WTC11 (cell line): ENCODE measurements at regions not wholly inside any gene's neighbourhood (a gene's known extent, or its start where the extent isn't known, plus 50 kb on each side); places are given as distances from the start of the nearest gene placed in this dataset.

Source experiments
- ATAC-seq: fragments of 200-7000 bp; cut with Tn5 transposase; 2 replicates; pipeline ENCODE4 v1.10.0; 2021; ENCODE audit warnings: mild to moderate bottlenecking, moderate library complexity
- CTCF ChIA-PET: fragments of 300-600 bp; sonication (Branson Sonifier 250); formaldehyde crosslinking; loops from one replicate; lab custom pipeline; 2021; ENCODE audit warnings: antibody characterized with exemption; lab: Charles Lee
- POLR2A ChIA-PET: fragments of 350-600 bp; sonication (Branson Sonifier 250); formaldehyde crosslinking; loops from one replicate; lab custom pipeline; 2021; ENCODE audit warnings: antibody characterized with exemption; lab: Charles Lee
- DNase-seq: peaks from one replicate; pipeline ENCODE4 v3.0.0; 2021; ENCODE audit warnings: low spot score
- H3K27ac Mint-ChIP-seq: 2 replicates; pipeline ENCODE4 v1.8.0; 2021; ENCODE audit warnings: mixed read lengths
- H3K27me3 Mint-ChIP-seq: 2 replicates; pipeline ENCODE4 v1.8.0; 2021; ENCODE audit warnings: low read depth, mild to moderate bottlenecking, moderate library complexity, mixed read lengths
- H3K36me3 Mint-ChIP-seq: 2 replicates; pipeline ENCODE4 v1.8.0; 2021; ENCODE audit warnings: mixed read lengths
- H3K4me1 Mint-ChIP-seq: 2 replicates; pipeline ENCODE4 v1.8.0; 2022; ENCODE audit warnings: mixed read lengths
- H3K4me3 Mint-ChIP-seq: 2 replicates; pipeline ENCODE4 v1.8.0; 2021; ENCODE audit warnings: mild to moderate bottlenecking, moderate library complexity, mixed read lengths
- H3K9me3 Mint-ChIP-seq: 2 replicates; pipeline ENCODE4 v1.8.0; 2021; ENCODE audit warnings: mixed read lengths
- ARID4B ChIP-seq: sonication (generic); formaldehyde crosslinking; IDR thresholded peaks from 2 replicates; pipeline ENCODE4 v1.8.0; 2023; ENCODE audit warnings: missing genetic modification reagents, mild to moderate bottlenecking, borderline replicate concordance
- ATF1 ChIP-seq: sonication (generic); formaldehyde crosslinking; IDR thresholded peaks from 2 replicates; pipeline ENCODE4 v1.8.1; 2023; ENCODE audit warnings: mild to moderate bottlenecking, moderate library complexity, missing genetic modification reagents
- CREM ChIP-seq: sonication (generic); formaldehyde crosslinking; IDR thresholded peaks from 2 replicates; pipeline ENCODE4 v1.8.1; 2022; ENCODE audit warnings: mild to moderate bottlenecking, missing genetic modification reagents, moderate library complexity
- EMX1 ChIP-seq: fragments of 250-450 bp; sonication (Bioruptor Pico); IDR thresholded peaks from 2 replicates; pipeline ENCODE4 v1.8.0; 2021; ENCODE audit warnings: mild to moderate bottlenecking
- FOXP1 ChIP-seq: sonication (generic); formaldehyde crosslinking; IDR thresholded peaks from 2 replicates; pipeline ENCODE4 v1.8.0; 2022; ENCODE audit warnings: missing genetic modification reagents, mild to moderate bottlenecking, moderate library complexity, borderline replicate concordance
- KAT7 ChIP-seq: sonication (generic); formaldehyde crosslinking; IDR thresholded peaks from 2 replicates; pipeline ENCODE4 v1.8.1; 2023; ENCODE audit warnings: missing genetic modification reagents, mild to moderate bottlenecking, borderline replicate concordance
- NR1H2 ChIP-seq: sonication (generic); formaldehyde crosslinking; IDR thresholded peaks from 2 replicates; pipeline ENCODE4 v1.9.0; 2021; ENCODE audit warnings: mild to moderate bottlenecking, moderate library complexity, missing genetic modification reagents
- RELA ChIP-seq: sonication (generic); formaldehyde crosslinking; IDR thresholded peaks from 2 replicates; pipeline ENCODE4 v1.8.1; 2022; ENCODE audit warnings: missing genetic modification reagents, mild to moderate bottlenecking, borderline replicate concordance
- SOX15 ChIP-seq: fragments of 250-450 bp; sonication (Bioruptor Pico); IDR thresholded peaks from 2 replicates; pipeline ENCODE4 v1.9.0; 2021; ENCODE audit warnings: mild to moderate bottlenecking
- TCF7 ChIP-seq: sonication (generic); formaldehyde crosslinking; IDR thresholded peaks from 2 replicates; pipeline ENCODE4 v1.8.0; 2022; ENCODE audit warnings: mild to moderate bottlenecking, low read depth, missing genetic modification reagents, moderate library complexity
- ZBTB21 ChIP-seq: sonication (generic); formaldehyde crosslinking; IDR thresholded peaks from 2 replicates; pipeline ENCODE4 v1.8.1; 2023; ENCODE audit warnings: mild to moderate bottlenecking, missing genetic modification reagents, borderline replicate concordance
- ZBTB43 ChIP-seq: sonication (generic); formaldehyde crosslinking; IDR thresholded peaks from 2 replicates; pipeline ENCODE4 v1.8.1; 2023; ENCODE audit warnings: mild to moderate bottlenecking, missing genetic modification reagents
- ZNF121 ChIP-seq: sonication (generic); formaldehyde crosslinking; IDR thresholded peaks from 2 replicates; pipeline ENCODE4 v1.8.0; 2023; ENCODE audit warnings: missing genetic modification reagents
- ZNF671 ChIP-seq: fragments of 250-450 bp; sonication (Bioruptor Pico); IDR thresholded peaks from 2 replicates; pipeline ENCODE4 v1.8.0; 2021; ENCODE audit warnings: mild to moderate bottlenecking
- TF ChIP-seq, protein P1 (sequence below): sonication (generic); formaldehyde crosslinking; IDR thresholded peaks from 2 replicates; pipeline ENCODE4 v1.8.0; 2023; ENCODE audit warnings: missing genetic modification reagents
- TF ChIP-seq, protein P2 (sequence below): fragments of 250-450 bp; sonication (Bioruptor Pico); IDR thresholded peaks from 2 replicates; pipeline ENCODE4 v1.9.0; 2021; ENCODE audit warnings: mild to moderate bottlenecking
- TF ChIP-seq, protein P3 (sequence below): sonication (generic); formaldehyde crosslinking; IDR thresholded peaks from 2 replicates; pipeline ENCODE4 v1.8.1; 2023; ENCODE audit warnings: mild to moderate bottlenecking, missing genetic modification reagents
- TF ChIP-seq, protein P4 (sequence below): sonication (generic); formaldehyde crosslinking; IDR thresholded peaks from 2 replicates; pipeline ENCODE4 v1.8.1; 2023; ENCODE audit warnings: mild to moderate bottlenecking, missing genetic modification reagents, moderate library complexity

- H3K36me3 Mint-ChIP-seq: no peaks in the 10 kb centered on the region
- ChIA-PET CTCF (no interaction called here), POLR2A (no interaction called here)
- no peak for ATAC-seq
- H3K27me3 Mint-ChIP-seq: peaks cover 16% of the 10 kb centered on the region
- H3K4me3 Mint-ChIP-seq: no peak overlapping the region
- TF ChIP-seq ARID4B (CRISPR knock-in tag) (no peak), ZBTB21 (no peak)
- TF ChIP-seq, protein P1, sequence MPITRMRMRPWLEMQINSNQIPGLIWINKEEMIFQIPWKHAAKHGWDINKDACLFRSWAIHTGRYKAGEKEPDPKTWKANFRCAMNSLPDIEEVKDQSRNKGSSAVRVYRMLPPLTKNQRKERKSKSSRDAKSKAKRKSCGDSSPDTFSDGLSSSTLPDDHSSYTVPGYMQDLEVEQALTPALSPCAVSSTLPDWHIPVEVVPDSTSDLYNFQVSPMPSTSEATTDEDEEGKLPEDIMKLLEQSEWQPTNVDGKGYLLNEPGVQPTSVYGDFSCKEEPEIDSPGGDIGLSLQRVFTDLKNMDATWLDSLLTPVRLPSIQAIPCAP (CRISPR knock-in tag): no peak
- H3K27ac Mint-ChIP-seq: no peak overlapping the region
- no peak for DNase-seq
- H3K9me3 Mint-ChIP-seq: no peaks in the 10 kb centered on the region
- peaks cover 8% of the 10 kb centered on the region for H3K4me1 Mint-ChIP-seq
These were observed 373.0 kb upstream of the ESRRG start for GRCh38 chr1:217096200-217096599.

GRCh38 chr1:217095050-217095622 lies 371.9 kb upstream of the ESRRG start:
- ATAC-seq (no peak), DNase-seq (no peak)
- POLR2A ChIA-PET: no interaction called here
- Mint-ChIP-seq H3K4me3 (no peak overlapping the region), H3K36me3 (no peaks in the 10 kb centered on the region), H3K27ac (peak overlapping the region; percentile 27; the same call in 1 of the 2 replicates), H3K9me3 (no peaks in the 10 kb centered on the region), H3K4me1 (peaks cover 13% of the 10 kb centered on the region), H3K27me3 (peaks cover 27% of the 10 kb centered on the region)
- CTCF ChIA-PET: no interaction called here
- no peak for TF ChIP-seq ZBTB43
- TF ChIP-seq EMX1 (CRISPR knock-in tag): no peak
- TF ChIP-seq ZNF671: no peak
- no peak for TF ChIP-seq ARID4B (CRISPR knock-in tag)
- no peak for TF ChIP-seq RELA (CRISPR knock-in tag)
- no peak for TF ChIP-seq ZBTB21
- TF ChIP-seq, protein P2, sequence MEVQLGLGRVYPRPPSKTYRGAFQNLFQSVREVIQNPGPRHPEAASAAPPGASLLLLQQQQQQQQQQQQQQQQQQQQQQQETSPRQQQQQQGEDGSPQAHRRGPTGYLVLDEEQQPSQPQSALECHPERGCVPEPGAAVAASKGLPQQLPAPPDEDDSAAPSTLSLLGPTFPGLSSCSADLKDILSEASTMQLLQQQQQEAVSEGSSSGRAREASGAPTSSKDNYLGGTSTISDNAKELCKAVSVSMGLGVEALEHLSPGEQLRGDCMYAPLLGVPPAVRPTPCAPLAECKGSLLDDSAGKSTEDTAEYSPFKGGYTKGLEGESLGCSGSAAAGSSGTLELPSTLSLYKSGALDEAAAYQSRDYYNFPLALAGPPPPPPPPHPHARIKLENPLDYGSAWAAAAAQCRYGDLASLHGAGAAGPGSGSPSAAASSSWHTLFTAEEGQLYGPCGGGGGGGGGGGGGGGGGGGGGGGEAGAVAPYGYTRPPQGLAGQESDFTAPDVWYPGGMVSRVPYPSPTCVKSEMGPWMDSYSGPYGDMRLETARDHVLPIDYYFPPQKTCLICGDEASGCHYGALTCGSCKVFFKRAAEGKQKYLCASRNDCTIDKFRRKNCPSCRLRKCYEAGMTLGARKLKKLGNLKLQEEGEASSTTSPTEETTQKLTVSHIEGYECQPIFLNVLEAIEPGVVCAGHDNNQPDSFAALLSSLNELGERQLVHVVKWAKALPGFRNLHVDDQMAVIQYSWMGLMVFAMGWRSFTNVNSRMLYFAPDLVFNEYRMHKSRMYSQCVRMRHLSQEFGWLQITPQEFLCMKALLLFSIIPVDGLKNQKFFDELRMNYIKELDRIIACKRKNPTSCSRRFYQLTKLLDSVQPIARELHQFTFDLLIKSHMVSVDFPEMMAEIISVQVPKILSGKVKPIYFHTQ (CRISPR knock-in tag): no peak
- no peak for TF ChIP-seq KAT7
- TF ChIP-seq ZNF121: no peak
- no peak for TF ChIP-seq SOX15 (CRISPR knock-in tag)
- TF ChIP-seq NR1H2 (CRISPR knock-in tag): no peak
- TF ChIP-seq, protein P3, sequence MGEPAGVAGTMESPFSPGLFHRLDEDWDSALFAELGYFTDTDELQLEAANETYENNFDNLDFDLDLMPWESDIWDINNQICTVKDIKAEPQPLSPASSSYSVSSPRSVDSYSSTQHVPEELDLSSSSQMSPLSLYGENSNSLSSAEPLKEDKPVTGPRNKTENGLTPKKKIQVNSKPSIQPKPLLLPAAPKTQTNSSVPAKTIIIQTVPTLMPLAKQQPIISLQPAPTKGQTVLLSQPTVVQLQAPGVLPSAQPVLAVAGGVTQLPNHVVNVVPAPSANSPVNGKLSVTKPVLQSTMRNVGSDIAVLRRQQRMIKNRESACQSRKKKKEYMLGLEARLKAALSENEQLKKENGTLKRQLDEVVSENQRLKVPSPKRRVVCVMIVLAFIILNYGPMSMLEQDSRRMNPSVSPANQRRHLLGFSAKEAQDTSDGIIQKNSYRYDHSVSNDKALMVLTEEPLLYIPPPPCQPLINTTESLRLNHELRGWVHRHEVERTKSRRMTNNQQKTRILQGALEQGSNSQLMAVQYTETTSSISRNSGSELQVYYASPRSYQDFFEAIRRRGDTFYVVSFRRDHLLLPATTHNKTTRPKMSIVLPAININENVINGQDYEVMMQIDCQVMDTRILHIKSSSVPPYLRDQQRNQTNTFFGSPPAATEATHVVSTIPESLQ: no peak
- TF ChIP-seq ATF1 (CRISPR knock-in tag): no peak
- TF ChIP-seq TCF7 (CRISPR knock-in tag): no peak
- TF ChIP-seq, protein P4, sequence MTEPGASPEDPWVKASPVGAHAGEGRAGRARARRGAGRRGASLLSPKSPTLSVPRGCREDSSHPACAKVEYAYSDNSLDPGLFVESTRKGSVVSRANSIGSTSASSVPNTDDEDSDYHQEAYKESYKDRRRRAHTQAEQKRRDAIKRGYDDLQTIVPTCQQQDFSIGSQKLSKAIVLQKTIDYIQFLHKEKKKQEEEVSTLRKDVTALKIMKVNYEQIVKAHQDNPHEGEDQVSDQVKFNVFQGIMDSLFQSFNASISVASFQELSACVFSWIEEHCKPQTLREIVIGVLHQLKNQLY (CRISPR knock-in tag): no peak
- TF ChIP-seq CREM (CRISPR knock-in tag): no peak
- TF ChIP-seq FOXP1 (CRISPR knock-in tag): no peak
